ENCODE measurements at regions not wholly inside any gene's neighbourhood (a gene's known extent, or its start where the extent isn't known, plus 50 kb on each side); places are given as distances from the start of the nearest gene placed in this dataset.
A peak's percentile ranks its signal among the peaks of the same experiment; 100 is the strongest.

- no peak for DNase-seq (ENCODE audit: low spot score)
Measured at GRCh38 chr15:79230766-79231165, 51.8 kb upstream of the ANKRD34C start.

- no peak for DNase-seq (ENCODE audit: low spot score)
Measured at GRCh38 chr15:79222808-79223207, 59.7 kb upstream of the ANKRD34C start.

GRCh38 chr15:79221696-79222095 is 60.8 kb upstream of the ANKRD34C start:
- peak; percentile 60 for DNase-seq (ENCODE audit: low spot score)

GRCh38 chr15:79219393-79220056 is 63.0 kb upstream of the ANKRD34C start:
- no peak for DNase-seq (ENCODE audit: low spot score)

- peak; percentile 13 for DNase-seq (ENCODE audit: low spot score)
Measured at GRCh38 chr15:79218588-79219200, 63.8 kb upstream of the ANKRD34C start.

- no peak for DNase-seq (ENCODE audit: low spot score)
Measured at GRCh38 chr15:79213650-79214049, 68.9 kb upstream of the ANKRD34C start.

GRCh38 chr15:79212589-79213157 is 69.8 kb upstream of the ANKRD34C start:
- DNase-seq (ENCODE audit: low spot score): peak; percentile 54

- DNase-seq (ENCODE audit: low spot score): no peak
Measured at GRCh38 chr15:79211481-79211880, 71.0 kb upstream of the ANKRD34C start.

GRCh38 chr15:79209690-79210089 is 72.8 kb upstream of the ANKRD34C start:
- DNase-seq (ENCODE audit: low spot score): no peak

- no peak for DNase-seq (ENCODE audit: low spot score)
Measured at GRCh38 chr15:79209116-79209515, 73.4 kb upstream of the ANKRD34C start.

- no peak for DNase-seq (ENCODE audit: low spot score)
Measured at GRCh38 chr15:79208179-79208578, 74.3 kb upstream of the ANKRD34C start.

GRCh38 chr15:79206940-79207339 is 75.6 kb upstream of the ANKRD34C start:
- no peak for DNase-seq (ENCODE audit: low spot score)

GRCh38 chr15:79204886-79205675 is 77.4 kb upstream of the ANKRD34C start:
- no peak for DNase-seq (ENCODE audit: low spot score)

GRCh38 chr15:79198461-79198860 is 84.1 kb upstream of the ANKRD34C start:
- DNase-seq (ENCODE audit: low spot score): no peak

- DNase-seq (ENCODE audit: low spot score): no peak
Measured at GRCh38 chr15:79197285-79197684, 85.2 kb upstream of the ANKRD34C start.

- no peak for DNase-seq (ENCODE audit: low spot score)
Measured at GRCh38 chr15:79195802-79196201, 86.7 kb upstream of the ANKRD34C start.

- no peak for DNase-seq (ENCODE audit: low spot score)
Measured at GRCh38 chr15:79195239-79195638, 87.3 kb upstream of the ANKRD34C start.

GRCh38 chr15:79194386-79194785 is 88.1 kb upstream of the ANKRD34C start:
- no peak for DNase-seq (ENCODE audit: low spot score)

GRCh38 chr15:79193549-79193948 is 89.0 kb upstream of the ANKRD34C start:
- DNase-seq (ENCODE audit: low spot score): no peak

GRCh38 chr15:79193103-79193502 is 89.4 kb upstream of the ANKRD34C start:
- no peak for DNase-seq (ENCODE audit: low spot score)

- peak; percentile 28 for DNase-seq (ENCODE audit: low spot score)
Measured at GRCh38 chr15:79192462-79193036, 90.0 kb upstream of the ANKRD34C start.

- no peak for DNase-seq (ENCODE audit: low spot score)
Measured at GRCh38 chr15:79190093-79190492, 92.4 kb upstream of the ANKRD34C start.
